GM19395 (cell line): ENCODE measurements at regions not wholly inside any gene's neighbourhood (a gene's known extent, or its start where the extent isn't known, plus 50 kb on each side); places are given as distances from the start of the nearest gene placed in this dataset.

Experiments
- ATAC-seq: cut with Tn5 transposase; IDR thresholded peaks from one replicate; pipeline ENCODE4 v1.9.1; 2021; ENCODE audit warnings: mild to moderate bottlenecking, moderate library complexity; ENCODE audit not compliant: unreplicated experiment

DNA sequence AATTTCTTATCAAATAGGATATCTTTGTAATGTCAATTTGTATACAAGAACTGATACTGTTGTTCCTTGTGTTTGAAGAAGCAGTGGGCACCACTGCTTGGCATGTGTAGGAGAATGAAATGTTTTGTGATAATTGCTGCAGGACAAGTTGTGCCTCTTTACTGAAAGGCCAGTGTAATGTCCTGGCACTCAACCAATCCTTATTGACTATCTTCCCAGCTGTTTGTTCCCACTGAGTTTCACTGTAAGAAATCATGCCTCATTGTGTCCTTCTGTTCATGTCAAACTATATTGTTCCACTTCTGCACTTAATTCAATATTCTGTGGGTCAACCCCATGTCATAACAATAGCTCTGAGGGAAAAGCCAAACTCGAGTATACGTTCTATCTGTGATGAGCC lies 136.1 kb upstream of the FAM83B start:
- ATAC-seq = no peak

DNA sequence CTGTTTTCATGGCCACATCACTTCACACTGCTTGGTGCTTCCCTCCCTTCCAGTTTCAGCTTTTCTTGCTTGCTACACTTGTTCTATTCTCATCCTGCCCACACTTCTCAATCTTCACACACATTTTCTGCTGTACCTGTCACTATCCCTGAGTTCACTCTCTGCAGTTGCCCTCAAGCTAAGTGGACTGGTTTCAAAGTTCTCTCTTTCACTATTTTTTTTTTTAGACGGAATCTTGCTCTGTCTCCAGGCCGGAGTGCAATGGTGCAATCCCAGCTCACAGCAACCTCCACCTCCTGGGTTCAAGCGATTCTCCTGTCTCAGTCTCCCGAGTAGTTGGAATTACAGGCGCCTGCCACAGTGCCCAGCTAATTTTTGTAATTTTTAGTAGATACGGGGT lies 130.6 kb upstream of the FAM83B start:
- ATAC-seq = no peak

DNA sequence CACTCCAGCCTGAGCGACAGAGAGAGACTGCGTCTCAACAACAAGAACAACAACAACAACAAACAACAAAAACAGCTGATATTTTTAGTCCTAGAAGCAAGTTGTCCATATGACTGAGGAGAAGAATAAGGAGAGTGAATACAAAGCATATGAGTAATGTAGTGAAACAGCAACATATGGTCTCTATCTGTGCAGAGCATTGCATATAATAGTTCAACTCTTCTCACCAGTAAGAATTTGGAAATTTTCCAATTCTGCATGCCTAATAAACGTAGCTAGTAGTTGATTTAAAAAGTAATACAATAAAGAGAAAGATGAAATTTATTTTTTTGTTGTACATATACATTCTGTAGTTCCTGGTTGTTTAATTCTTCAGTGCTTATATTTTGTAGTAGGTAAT lies 129.7 kb upstream of the FAM83B start:
- no peak for ATAC-seq

DNA sequence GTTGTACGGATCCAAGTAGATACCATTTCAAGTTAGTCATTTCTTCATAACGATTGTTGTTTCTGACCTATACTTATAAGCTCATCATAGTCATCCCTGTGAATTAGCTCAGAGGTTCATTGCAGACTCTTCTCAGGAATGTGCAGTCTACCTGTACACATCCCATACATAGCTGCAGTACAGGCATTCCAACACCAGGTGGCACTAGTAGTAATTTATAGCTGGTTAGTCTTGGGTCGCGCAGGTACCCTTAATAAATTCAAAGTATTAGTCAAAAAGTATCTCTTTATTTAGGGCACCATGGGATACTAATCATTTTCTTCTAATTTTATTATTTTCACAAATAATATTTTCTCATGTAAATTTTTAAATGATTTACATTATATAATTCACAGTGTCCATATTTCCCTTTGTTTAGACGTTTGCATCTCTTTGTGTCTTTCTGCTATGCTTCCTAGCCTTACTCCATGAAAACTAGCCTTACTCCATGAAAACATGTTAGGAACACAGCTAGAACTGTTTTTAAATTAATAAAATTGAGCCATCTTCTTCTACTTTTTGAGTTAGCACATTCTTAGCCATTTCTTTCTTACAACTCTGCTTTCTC lies 128.6 kb upstream of the FAM83B start:
- ATAC-seq = peak; percentile 92

DNA sequence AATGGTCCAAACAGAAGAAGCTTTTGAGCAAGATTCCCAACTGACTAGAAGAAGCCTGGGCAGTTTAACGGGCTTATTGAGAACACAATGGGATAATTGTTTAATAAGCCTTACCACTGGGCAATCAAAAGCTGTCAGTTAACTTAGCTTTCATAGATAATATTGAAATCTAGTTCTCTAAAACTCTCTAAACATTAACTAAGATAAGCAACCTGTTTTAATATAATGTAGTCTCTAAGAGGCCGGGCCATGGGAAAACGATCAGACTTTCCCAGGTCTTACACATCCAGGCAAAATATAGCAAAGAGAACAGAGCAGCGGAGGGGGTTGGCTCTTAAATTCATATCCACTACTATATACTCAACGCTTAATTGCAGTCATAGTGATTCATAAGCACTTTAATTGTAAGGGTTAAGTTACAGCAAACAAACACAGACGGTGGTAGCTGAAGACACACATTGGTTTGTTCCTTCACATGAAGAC lies 128.0 kb upstream of the FAM83B start:
- no peak for ATAC-seq

DNA sequence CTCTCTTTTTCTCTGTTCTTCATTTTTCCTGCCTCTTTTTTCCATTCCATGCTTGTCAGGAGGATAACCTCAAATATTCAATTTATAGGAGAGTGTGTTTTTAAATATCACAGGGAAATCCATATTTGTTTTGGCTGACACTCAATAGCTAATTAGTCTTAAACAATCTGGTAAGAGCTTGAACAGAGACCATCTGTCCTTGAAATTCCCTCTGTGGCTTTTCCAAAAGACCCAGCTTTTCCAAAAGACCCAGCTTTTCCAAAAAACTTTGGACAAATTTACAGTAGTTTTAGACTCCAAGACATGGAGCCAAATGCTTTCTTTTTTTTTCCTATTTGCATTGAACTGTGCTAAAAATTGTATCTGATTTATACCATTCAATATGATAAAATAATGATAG lies 127.4 kb upstream of the FAM83B start:
- no peak for ATAC-seq

DNA sequence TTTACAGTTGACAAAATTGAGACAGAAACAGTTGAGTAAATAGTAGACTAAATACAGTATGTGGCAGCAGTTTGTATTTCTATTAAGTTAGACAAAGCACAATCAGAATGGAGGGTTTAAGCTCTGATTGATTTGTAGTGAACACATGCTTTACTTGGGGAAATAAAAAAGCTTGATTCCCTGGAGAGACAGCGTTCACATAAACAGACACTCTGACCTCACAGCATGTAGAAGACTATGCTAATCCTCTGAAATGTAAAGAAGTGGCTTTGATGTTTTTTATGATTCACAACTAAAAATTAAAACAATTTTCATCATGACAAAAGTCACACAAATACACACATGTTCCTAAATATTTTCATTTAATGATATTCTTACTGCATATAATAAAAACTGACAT lies 126.9 kb upstream of the FAM83B start:
- no peak for ATAC-seq

DNA sequence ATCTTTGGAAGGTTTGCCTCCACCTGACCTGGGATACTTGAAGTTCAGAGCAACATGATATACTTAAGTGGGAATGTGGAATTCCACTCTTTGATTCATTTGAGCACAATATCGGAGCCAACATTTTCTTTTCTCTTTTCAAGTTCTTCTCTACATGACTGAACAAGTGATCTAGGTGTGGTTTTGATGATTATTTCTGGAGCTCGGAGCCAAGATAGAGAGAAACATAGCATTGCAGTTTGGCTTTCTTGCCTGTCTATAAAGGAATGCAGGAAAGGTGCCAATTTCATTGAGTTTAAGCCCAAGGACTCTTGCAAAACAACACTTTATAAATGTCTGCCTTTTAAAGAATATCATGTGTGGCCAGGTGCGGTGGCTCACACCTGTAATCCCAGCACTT lies 124.2 kb upstream of the FAM83B start:
- ATAC-seq = no peak

DNA sequence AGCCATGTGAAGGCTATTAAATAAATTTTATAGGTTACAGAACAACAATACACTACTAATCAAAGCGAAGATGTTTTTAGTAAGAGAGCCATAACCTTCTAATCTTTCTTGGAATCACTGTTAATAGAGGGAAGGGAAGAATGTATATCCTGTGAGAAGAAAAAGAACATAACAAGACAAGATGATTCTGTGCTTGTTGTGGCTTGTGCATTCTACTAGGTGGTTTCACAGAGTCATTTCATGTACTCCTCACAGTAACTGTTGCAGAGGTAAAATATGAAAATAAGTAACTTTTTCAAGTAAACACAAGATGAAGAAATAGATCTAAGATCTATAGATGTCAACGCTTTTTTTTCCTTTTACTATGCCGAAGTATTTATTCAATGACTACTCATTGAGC lies 116.9 kb upstream of the FAM83B start:
- no peak for ATAC-seq

DNA sequence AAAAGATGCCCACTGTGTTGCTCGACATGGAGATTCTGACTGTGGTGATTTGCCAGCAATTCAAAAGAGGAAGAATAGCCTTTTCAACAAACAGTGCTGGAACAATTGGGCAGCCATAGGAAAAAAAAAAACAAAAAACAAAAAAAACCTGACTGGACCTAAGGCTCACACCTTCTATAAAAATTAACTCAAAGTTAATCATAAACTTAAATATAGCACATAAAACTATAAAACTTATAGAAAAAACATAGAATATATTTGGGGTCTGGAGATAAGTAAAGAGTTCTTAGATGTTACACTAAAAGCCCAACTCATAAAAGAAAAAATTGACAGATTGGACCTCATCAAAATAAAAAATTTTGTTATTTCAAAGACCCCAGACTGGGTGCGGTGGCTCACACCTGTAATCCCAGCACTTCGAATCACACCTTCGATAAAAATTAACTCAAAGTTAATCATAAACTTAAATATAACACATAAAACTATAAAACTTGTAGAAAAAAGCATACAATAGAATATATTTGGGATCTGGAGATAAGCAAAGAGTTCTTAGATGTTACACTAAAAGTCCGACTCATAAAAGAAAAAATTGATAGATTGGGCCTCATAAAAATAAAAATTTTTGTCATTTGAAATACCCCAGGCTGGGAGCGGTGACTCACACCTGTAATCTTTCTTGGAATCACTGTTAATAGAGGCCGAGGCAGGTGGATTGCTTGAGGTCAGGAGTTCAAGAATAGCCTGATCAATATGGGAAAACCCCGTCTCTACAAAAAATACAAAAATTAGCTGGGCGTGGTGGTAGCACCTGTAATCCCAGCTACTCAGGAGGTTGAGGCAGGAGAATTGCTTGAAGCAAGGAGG lies 115.6 kb upstream of the FAM83B start:
- ATAC-seq = no peak

DNA sequence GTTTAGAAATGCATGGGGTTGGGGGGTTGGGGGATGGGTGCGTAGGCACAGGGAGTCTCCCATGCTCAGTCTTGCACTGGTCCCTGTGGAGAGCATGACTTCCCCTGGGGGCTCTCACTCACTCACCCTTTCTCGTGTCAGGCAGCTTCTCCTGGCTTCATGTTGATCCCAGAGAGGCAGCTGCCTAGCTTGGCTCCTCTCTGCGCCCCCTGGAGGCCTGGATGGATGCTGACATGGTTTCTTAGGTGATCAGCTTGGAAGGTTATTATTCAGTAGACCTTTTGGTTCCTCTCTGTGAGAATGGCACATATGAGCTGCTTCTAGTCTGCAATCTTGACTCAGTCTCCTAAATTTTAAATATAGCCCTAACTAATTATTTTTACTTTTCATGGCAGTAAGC lies 109.3 kb upstream of the FAM83B start:
- no peak for ATAC-seq

DNA sequence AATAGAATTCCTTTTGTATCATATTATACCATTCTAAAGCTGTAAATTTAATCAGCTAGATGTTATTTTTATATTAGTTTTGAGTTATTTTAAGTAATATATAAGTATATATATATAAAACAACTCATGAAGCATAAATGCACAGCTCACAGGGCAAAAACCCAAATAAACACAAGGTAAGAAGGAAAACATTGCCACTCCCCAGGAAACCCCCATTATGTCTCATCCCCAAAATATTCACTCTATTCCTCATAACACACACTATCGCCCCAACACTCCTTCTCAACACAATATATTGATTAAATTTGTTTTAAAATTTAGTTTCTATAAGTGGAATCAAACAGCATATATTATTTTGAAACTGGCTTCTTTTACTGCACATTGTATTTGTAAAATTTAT lies 98.6 kb upstream of the FAM83B start:
- ATAC-seq = no peak

DNA sequence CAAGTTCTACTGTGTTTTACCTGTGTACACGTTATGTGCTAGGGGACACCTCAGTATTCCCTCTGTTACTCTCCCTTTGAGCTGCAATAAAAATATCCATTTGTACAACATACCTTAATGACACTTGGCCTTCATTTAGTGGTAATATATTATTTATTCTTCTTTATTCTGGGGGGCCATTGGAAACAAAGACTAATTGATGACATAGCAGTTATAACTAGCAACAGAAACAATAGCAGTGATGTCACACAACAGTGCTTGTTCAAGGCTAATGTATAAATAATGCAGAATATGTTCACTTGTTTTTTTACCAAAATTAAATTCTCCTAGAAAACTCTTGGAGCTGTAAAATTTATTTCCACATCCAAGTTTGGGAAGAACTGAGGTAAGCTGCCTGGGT lies 92.2 kb upstream of the FAM83B start:
- ATAC-seq = no peak

DNA sequence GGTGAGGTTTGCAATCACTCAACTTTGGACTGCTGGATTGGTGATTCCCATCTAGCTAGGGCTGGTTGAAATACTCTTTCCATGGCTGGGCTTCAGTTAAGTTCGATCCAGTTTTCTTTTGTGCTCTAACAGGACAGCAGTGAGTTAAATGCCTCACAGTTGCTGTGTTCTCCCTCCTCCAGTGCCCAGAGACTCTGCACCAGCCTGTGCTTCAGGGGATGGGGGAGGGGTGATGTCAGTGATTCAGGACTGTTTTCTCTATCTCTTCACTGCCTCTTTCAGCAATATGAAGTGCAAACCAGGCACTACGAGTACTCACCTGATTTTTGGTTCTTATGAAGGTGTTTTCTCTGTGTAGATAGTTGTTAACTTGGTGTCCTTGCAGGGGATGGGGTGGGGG lies 88.2 kb upstream of the FAM83B start:
- ATAC-seq = no peak

DNA sequence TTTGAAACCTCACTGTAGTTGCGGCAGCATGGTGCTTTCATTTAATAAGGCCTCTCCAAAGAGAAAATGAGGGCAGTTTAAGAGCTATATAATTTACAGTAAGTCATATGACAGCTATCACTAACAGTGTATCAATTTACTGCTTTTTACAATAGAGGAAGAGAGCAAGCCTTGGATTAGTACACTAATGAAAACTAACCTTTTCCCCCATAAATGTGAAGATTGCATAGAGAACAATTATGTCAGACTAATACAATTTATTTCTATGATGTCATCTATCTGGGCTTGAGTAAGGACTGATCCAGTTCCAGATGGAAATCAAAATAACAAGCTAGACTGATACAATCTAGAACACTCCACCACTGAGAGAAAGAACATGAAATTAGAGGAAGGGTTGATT lies 78.1 kb upstream of the FAM83B start:
- no peak for ATAC-seq

DNA sequence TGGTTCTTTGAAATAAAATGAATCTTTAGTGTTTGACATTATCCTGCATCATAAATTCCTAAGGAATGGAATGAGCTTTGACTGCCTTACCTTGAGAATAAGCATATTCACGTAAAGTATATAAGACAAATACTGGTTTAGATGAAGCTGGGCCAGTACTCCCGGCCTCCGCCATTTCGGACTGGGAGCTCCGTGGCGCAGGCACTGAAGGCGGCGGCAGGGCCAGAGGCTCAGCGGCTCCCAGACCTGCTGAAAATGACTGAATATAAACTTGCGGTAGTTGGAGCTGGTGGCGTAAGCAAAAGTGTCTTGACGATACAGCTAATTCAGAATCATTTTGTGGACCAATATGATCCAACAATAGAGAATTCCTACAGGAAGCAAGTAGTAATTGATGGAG lies 76.2 kb upstream of the FAM83B start:
- ATAC-seq = no peak

DNA sequence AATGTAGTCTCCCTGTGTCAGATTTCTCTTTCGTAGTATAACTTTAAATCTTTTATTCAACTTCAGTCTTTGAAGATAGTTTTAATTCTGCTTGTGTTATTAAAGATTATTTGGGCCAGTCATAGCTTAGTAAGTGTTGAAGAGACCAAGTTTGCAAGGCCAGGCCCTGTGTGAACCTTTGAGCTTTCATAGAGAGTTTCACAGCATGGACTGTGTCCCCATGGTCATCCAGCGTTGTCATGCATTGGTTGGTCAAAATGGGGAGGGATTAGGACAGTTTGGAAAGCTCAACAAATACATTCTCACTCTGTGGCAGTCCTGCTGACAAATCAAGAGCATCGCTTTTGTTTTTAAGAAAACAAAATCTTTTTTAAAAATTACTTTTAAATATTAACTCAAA lies 74.6 kb upstream of the FAM83B start:
- no peak for ATAC-seq

DNA sequence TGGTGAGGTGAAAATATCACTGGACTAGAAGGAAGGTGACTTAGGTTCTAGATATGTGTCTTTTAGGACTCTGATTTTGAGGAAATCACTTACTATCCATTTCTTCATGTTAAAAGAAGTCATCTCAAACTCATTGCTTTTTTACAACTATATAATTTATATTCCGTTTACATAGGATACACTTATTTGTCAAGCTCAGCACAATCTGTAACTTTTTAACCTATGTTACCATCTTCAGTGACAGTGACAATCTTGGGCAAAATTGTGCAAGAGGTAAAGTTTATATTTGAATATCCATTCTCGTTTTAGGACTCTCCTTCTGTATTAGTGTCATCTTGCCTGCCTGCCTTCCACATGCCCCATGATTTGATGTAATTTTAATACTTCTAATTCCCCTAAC lies 74.0 kb upstream of the FAM83B start:
- ATAC-seq = no peak

DNA sequence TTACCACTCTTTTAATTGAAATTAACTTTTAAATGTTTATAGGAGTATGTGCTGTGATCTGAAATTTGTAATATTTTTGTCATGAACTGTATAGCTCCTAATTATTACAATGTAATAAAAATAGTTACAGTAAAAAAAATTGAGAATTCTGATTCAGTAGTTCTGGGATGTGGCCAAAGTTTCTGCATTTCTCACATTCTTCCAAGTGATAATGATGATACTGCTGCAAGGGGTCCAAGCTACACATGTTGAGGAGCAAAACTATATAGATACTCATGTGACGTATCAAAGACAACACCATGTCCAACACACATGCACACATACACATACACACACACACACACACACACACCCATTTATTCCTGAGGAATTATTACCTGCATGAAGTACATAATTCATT lies 71.0 kb upstream of the FAM83B start:
- no peak for ATAC-seq

DNA sequence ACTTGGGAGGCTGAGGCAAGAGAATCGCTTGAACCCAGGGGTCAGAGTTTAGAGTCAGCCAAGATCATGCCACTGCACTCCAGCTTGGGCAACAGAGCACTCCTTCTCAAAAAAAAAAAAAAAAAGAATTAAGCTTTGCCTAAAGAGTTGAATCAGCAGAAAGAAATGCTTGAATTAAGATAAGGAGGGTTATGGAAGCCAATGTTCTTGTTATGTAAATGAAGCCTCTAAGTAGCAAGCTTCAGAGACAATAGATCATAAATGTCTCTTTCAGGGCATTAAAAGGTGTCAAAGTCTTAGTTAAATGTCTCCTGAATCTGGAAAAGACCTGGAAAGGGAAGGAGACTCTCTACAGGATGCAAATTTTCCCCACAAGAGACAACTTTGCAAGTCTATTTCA lies 69.7 kb upstream of the FAM83B start:
- no peak for ATAC-seq

DNA sequence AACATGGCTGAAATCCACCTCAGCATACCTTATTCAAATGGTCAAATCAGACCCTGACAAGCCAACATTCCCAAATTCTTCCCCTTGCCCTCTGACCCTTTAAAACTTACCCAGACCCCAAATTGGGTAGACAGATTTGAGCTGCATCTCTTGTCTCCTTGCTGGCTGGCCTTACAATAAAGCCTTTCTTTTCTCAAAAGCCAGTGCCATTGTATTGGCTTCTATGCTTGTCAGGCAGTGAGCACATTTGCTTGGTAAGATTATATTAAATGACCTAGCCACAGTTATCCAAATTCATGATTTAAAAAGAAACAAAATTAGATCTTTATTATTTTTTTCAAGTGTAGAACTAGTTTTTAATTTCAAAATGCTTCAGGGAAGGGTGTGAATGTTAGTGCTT lies 67.8 kb upstream of the FAM83B start:
- ATAC-seq = no peak

DNA sequence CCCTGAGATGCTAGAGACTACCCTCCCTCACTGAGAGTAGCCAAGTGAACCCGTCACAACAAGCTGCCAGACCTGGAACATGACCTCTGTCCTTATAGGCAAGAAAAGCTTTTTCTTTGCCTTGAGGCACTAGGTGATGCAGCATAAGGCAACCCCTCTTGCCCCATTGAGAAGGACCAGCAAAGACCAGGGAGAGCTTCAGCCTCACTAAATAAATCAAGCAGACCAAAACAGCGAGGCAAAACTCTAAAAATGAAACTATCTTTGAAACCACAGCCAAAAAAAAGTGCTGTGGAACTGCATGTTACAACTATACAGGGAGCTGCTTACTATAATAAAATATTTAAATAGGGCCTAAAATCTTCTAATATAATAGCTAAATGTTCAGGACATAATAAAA lies 62.6 kb upstream of the FAM83B start:
- no peak for ATAC-seq

DNA sequence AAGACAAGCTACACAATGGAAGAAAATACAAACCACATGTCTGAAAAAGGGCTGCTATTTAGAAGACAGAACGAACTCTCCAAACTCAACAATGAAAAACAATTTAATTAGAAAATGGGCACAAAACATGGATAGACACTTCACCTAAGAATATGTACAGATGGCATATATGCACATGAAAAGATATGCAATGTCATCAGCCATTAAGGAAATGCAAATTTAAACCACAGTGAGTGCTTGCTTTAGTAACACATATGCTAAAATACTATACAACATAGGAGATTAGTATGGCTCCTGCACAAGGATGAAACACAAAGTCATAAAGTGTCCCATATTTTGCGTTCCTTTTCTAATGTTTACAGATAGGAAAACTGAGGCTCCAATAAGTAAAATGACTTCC lies 60.4 kb upstream of the FAM83B start:
- no peak for ATAC-seq
